ENCODE measurements at regions not wholly inside any gene's neighbourhood (a gene's known extent, or its start where the extent isn't known, plus 50 kb on each side); places are given as distances from the start of the nearest gene placed in this dataset.

GRCh38 chr1:29669912-29670311 lies 433.6 kb downstream of the PTPRU start:
- Histone ChIP-seq H3K4me3 (ENCODE audit: extremely low read depth, insufficient read depth, low read length, poor library complexity, severe bottlenecking) (no peak overlapping the region), H3K36me3 (ENCODE audit: control insufficient read depth, insufficient read depth, low read length) (no peaks in the 10 kb centered on the region), H3K9me3 (ENCODE audit: control insufficient read depth, low read length) (no peaks in the 10 kb centered on the region), H3K27ac (ENCODE audit: low read depth, low read length, severe bottlenecking) (no peak overlapping the region), H3K4me1 (ENCODE audit: control insufficient read depth, insufficient read depth, low read length, poor library complexity, severe bottlenecking) (no peaks in the 10 kb centered on the region)
- 70% methylated on average over 2 of the region's 3 CpGs; no CpG with 5 or more reads in 1 of the 2 experiments for WGBS, 2 experiments (ENCODE audit: insufficient coverage in 2 of 2)

DNA sequence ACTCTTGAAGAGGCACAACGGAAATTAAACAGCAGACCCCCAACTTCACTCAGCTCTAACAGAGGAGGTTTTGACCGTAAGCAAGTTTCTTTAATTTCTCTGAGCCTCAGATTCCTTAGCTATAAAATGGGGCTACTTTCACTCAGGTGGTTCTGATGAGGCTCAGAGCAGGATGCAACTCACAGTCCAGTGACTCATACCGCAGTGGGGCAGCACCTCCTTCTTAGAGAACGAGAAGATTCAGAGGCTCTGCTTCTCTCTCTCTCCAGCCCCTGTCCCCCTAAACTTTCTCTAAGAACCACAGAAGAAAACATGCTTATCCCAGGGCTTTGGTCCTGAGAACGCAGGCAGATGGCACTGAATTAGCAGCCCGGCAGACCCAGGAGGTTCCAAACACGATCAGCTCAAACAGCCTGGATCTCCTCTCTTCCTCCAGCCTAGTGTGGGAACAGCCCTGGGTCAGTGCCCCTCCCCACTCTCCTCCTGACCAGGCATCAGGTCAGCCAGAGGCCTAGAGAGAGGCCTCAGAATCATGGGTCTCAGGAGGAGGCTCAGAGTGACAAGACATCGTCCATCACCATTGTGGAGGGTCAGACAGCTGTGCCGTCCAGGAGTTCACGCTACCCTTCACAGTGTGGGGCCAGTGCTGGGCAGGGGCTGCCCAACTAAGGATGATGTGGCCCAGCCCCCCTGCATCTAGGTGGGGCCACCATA lies 433.0 kb downstream of the PTPRU start:
- no peaks in the 10 kb centered on the region for H3K36me3 ChIP-seq (ENCODE audit: control insufficient read depth, insufficient read depth, low read length)
- no peaks in the 10 kb centered on the region for H3K9me3 ChIP-seq (ENCODE audit: control insufficient read depth, low read length)
- no peaks in the 10 kb centered on the region for H3K4me1 ChIP-seq (ENCODE audit: control insufficient read depth, insufficient read depth, low read length, poor library complexity, severe bottlenecking)
- 81 to 85% methylated on average over 8 to 10 of the region's 10 CpGs for WGBS, 2 experiments (ENCODE audit: insufficient coverage in 2 of 2)
- no peak overlapping the region for H3K27ac ChIP-seq (ENCODE audit: low read depth, low read length, severe bottlenecking)
- no peak overlapping the region for H3K4me3 ChIP-seq (ENCODE audit: extremely low read depth, insufficient read depth, low read length, poor library complexity, severe bottlenecking)

DNA sequence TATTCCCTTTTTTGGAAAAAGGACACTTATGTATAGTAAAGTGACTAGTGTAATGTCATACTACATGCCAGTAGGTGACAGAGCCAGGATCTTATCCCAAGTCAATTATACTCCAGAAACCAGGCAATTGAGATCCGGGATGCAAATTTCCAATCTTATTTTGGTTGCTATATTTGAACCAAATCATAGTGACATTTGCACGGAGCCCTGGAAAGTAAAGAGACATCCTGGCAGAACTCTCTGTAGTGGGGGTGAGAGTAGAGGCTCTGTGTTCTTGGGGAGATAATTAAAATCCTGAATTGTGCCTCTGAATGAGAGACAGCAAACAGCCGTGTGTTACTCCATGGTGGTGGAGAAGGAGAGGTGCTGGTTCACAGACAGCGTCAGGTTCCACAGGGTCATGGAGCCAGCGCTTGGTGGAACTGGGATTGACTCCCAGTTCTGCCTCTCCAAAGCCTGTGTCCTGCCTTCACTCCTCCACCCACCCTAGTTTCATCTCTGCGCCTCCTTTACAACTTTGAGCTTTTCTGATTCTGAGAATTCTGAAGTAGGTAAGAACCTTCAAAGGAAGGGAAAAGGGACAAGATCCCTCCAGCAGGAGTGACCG lies 432.3 kb downstream of the PTPRU start:
- no peaks in the 10 kb centered on the region for H3K36me3 ChIP-seq (ENCODE audit: control insufficient read depth, insufficient read depth, low read length)
- no peaks in the 10 kb centered on the region for H3K9me3 ChIP-seq (ENCODE audit: control insufficient read depth, low read length)
- no peaks in the 10 kb centered on the region for H3K4me1 ChIP-seq (ENCODE audit: control insufficient read depth, insufficient read depth, low read length, poor library complexity, severe bottlenecking)
- 79 to 90% methylated on average over 4 to 5 of the region's 7 CpGs for WGBS, 2 experiments (ENCODE audit: insufficient coverage in 2 of 2)
- H3K4me3 ChIP-seq (ENCODE audit: extremely low read depth, insufficient read depth, low read length, poor library complexity, severe bottlenecking) = no peak overlapping the region
- no peak overlapping the region for H3K27ac ChIP-seq (ENCODE audit: low read depth, low read length, severe bottlenecking)

- no peaks in the 10 kb centered on the region for H3K4me1 ChIP-seq (ENCODE audit: control insufficient read depth, insufficient read depth, low read length, poor library complexity, severe bottlenecking)
- no peaks in the 10 kb centered on the region for H3K36me3 ChIP-seq (ENCODE audit: control insufficient read depth, insufficient read depth, low read length)
- WGBS, 2 experiments (ENCODE audit: insufficient coverage in 2 of 2) = 100% methylated on average over 1 of the region's 2 CpGs; no CpG with 5 or more reads in 1 of the 2 experiments
- H3K9me3 ChIP-seq (ENCODE audit: control insufficient read depth, low read length) = no peaks in the 10 kb centered on the region
- no peak overlapping the region for H3K4me3 ChIP-seq (ENCODE audit: extremely low read depth, insufficient read depth, low read length, poor library complexity, severe bottlenecking)
- H3K27ac ChIP-seq (ENCODE audit: low read depth, low read length, severe bottlenecking) = no peak overlapping the region
These were observed 431.6 kb downstream of the PTPRU start for GRCh38 chr1:29667951-29668350.

DNA sequence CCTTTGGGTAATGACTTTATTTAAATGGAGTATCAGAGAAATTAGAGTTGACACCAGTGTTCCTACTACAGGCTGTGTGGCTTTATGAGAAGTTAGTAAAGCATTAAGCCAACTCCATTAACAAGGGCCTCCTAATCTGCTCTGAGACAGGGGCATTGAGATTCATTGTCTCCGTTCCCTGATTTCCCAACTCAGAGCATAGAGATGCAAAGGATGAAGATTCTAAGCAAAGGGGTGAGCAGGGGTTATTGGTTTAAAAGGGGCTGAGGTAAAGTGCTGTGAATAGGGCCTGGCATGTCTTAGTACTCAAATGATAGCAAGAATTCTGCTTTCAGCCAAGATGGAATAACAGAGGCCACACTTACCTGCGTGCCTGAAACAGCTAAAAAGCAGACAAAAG lies 428.4 kb downstream of the PTPRU start:
- WGBS, 2 experiments (ENCODE audit: insufficient coverage in 2 of 2) = 80 to 93% methylated on average over 1 to 2 of the region's 2 CpGs
- Histone ChIP-seq H3K9me3 (ENCODE audit: control insufficient read depth, low read length) (peaks cover 3% of the 10 kb centered on the region), H3K36me3 (ENCODE audit: control insufficient read depth, insufficient read depth, low read length) (no peaks in the 10 kb centered on the region), H3K27ac (ENCODE audit: low read depth, low read length, severe bottlenecking) (no peak overlapping the region), H3K4me3 (ENCODE audit: extremely low read depth, insufficient read depth, low read length, poor library complexity, severe bottlenecking) (no peak overlapping the region), H3K4me1 (ENCODE audit: control insufficient read depth, insufficient read depth, low read length, poor library complexity, severe bottlenecking) (no peaks in the 10 kb centered on the region)

GRCh38 chr1:29658688-29659087 lies 422.4 kb downstream of the PTPRU start:
- Histone ChIP-seq H3K9me3 (ENCODE audit: control insufficient read depth, low read length) (peaks cover 8% of the 10 kb centered on the region), H3K36me3 (ENCODE audit: control insufficient read depth, insufficient read depth, low read length) (no peaks in the 10 kb centered on the region)
- WGBS, 2 experiments (ENCODE audit: insufficient coverage in 2 of 2) = no CpG with 5 or more reads among the region's 1 CpG

DNA sequence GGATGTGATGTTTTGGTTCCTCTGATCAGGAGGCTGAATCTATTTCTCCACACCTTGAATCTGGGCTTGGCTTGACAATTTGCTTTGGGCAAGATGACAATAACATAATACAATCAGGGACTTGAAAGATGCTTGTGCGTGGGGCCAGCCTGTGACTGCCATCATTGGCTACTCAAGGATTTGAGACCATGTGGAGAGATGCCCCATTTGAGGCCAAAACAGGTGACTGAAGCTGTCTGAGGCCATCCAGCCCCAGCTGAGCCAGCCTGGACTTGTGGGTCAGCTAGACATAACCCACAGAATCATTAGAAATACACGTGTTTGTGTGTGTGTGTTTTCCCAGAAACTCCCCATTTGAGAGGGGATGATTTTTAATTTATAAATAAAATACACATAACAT lies 421.5 kb downstream of the PTPRU start:
- Histone ChIP-seq H3K36me3 (ENCODE audit: control insufficient read depth, insufficient read depth, low read length) (no peaks in the 10 kb centered on the region), H3K4me3 (ENCODE audit: extremely low read depth, insufficient read depth, low read length, poor library complexity, severe bottlenecking) (no peak overlapping the region), H3K27ac (ENCODE audit: low read depth, low read length, severe bottlenecking) (no peak overlapping the region), H3K9me3 (ENCODE audit: control insufficient read depth, low read length) (peaks cover 8% of the 10 kb centered on the region), H3K4me1 (ENCODE audit: control insufficient read depth, insufficient read depth, low read length, poor library complexity, severe bottlenecking) (no peaks in the 10 kb centered on the region)
- 50 to 89% methylated on average over 1 of the region's 2 CpGs for WGBS, 2 experiments (ENCODE audit: insufficient coverage in 2 of 2)

More at GRCh38 chr1:29658688-29659087, 422.4 kb downstream of the PTPRU start:
- Histone ChIP-seq H3K27ac (ENCODE audit: low read depth, low read length, severe bottlenecking) (no peak overlapping the region), H3K4me3 (ENCODE audit: extremely low read depth, insufficient read depth, low read length, poor library complexity, severe bottlenecking) (no peak overlapping the region), H3K4me1 (ENCODE audit: control insufficient read depth, insufficient read depth, low read length, poor library complexity, severe bottlenecking) (no peaks in the 10 kb centered on the region)

DNA sequence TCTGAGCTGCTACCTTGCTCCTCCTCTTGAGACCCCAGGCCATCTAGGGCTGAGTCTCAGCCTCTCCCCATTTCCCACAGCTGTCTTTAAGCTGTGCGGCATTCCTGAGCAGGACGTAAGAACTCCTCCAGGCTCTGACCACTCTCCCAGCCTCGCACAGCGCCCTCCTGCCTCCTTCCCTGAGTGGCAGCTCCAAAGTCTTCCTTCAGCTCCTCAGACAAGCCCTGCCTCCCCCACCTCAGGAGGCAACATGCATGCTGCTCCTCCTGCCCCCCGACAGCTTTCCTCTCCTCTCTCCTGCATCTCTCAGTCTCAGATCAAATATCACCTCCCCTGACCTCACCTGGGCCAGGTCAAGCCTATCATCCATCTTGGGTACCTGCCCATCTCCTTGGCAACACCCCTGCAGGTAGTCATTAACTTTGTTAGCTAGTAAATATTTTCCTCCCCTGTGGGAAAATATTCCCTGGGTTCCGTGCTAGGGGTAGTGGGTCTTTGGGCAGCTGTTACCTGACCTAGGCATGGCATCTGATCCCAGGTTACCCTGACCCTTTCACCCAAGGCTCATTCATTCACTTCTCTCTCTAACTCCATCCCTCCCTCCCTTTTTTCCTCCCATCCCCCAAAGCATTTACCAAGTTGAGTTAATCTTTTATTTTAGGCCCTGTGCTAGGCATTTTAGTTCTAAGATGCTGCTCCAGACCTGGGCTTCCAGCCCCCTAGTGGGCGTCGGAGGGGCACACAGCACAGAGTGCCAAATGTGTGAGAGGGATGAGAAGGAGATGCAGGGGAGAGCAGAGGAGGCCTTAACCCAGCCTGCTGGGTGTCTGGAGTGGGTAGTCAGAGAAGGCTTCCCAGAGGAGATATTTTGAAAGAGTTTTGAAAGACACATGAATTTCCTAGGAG lies 419.9 kb downstream of the PTPRU start:
- H3K4me1 ChIP-seq (ENCODE audit: control insufficient read depth, insufficient read depth, low read length, poor library complexity, severe bottlenecking) = no peaks in the 10 kb centered on the region
- 52 to 65% methylated on average over 5 to 7 of the region's 8 CpGs for WGBS, 2 experiments (ENCODE audit: insufficient coverage in 2 of 2)
- H3K9me3 ChIP-seq (ENCODE audit: control insufficient read depth, low read length) = peaks cover 4% of the 10 kb centered on the region
- H3K36me3 ChIP-seq (ENCODE audit: control insufficient read depth, insufficient read depth, low read length) = no peaks in the 10 kb centered on the region
- H3K4me3 ChIP-seq (ENCODE audit: extremely low read depth, insufficient read depth, low read length, poor library complexity, severe bottlenecking) = no peak overlapping the region
- H3K27ac ChIP-seq (ENCODE audit: low read depth, low read length, severe bottlenecking) = no peak overlapping the region

GRCh38 chr1:29655145-29655544 lies 418.8 kb downstream of the PTPRU start:
- Histone ChIP-seq H3K36me3 (ENCODE audit: control insufficient read depth, insufficient read depth, low read length) (no peaks in the 10 kb centered on the region), H3K4me3 (ENCODE audit: extremely low read depth, insufficient read depth, low read length, poor library complexity, severe bottlenecking) (no peak overlapping the region), H3K9me3 (ENCODE audit: control insufficient read depth, low read length) (peaks cover 4% of the 10 kb centered on the region), H3K27ac (ENCODE audit: low read depth, low read length, severe bottlenecking) (no peak overlapping the region), H3K4me1 (ENCODE audit: control insufficient read depth, insufficient read depth, low read length, poor library complexity, severe bottlenecking) (no peaks in the 10 kb centered on the region)
- WGBS, 2 experiments (ENCODE audit: insufficient coverage in 2 of 2) = 82 to 97% methylated on average over 3 to 5 of the region's 5 CpGs

DNA sequence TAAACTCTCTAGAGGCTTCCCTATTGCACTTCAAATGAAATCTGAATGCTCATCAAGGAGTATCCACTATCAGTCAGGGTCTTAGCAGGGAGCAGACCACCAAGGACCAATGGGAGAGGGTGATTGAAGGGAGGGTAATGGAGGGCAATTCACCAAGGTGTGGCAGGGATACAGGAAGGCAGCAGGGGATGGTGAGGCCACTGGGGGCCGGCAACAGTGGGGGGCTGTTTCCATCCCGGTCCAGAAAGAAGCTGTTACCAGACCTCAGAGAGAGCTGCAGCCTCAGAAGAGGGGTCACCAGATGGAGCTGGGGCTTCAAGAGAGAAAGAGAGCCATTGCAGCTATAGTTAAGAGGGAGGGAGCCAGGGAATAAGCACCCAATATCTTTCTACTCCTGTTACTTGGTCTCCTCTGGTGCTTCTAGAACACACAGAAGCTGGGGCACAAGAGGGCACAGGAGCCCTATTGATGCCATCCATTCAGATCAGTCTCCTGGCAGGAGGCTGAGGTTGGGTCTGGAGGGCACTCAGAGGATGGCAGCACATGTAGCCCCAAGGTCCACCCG lies 417.6 kb downstream of the PTPRU start:
- no peaks in the 10 kb centered on the region for H3K36me3 ChIP-seq (ENCODE audit: control insufficient read depth, insufficient read depth, low read length)
- WGBS, 2 experiments (ENCODE audit: insufficient coverage in 2 of 2) = 82 to 86% methylated on average over 2 of the region's 3 CpGs
- H3K4me1 ChIP-seq (ENCODE audit: control insufficient read depth, insufficient read depth, low read length, poor library complexity, severe bottlenecking) = no peaks in the 10 kb centered on the region
- no peak overlapping the region for H3K4me3 ChIP-seq (ENCODE audit: extremely low read depth, insufficient read depth, low read length, poor library complexity, severe bottlenecking)
- H3K9me3 ChIP-seq (ENCODE audit: control insufficient read depth, low read length) = no peaks in the 10 kb centered on the region
- no peak overlapping the region for H3K27ac ChIP-seq (ENCODE audit: low read depth, low read length, severe bottlenecking)

Measured in mesodermal cell (in vitro differentiated cells).